HepG2 (cell line): ENCODE measurements at regions not wholly inside any gene's neighbourhood (a gene's known extent, or its start where the extent isn't known, plus 50 kb on each side); places are given as distances from the start of the nearest gene placed in this dataset.

ENCODE experiments used
- FLYWCH1 ChIP-seq: sonication (generic); formaldehyde crosslinking; IDR thresholded peaks from 2 replicates; pipeline ENCODE4 v1.8.1; 2023; ENCODE audit warnings: mild to moderate bottlenecking, missing genetic modification reagents
- U2AF2 ChIP-seq: fragments of 200-400 bp; formaldehyde crosslinking; IDR thresholded peaks from 2 replicates; pipeline ENCODE4 v1.6.1; 2017; ENCODE audit warnings: low read depth, mild to moderate bottlenecking, low read length
- ZNF3 ChIP-seq: IDR thresholded peaks from 2 replicates; pipeline ENCODE4 v1.7.0; 2017; ENCODE audit warnings: inconsistent platforms
- TF ChIP-seq, protein P1 (sequence below): sonication (generic); formaldehyde crosslinking; IDR thresholded peaks from 2 replicates; pipeline ENCODE4 v1.5.0; 2020; ENCODE audit warnings: mild to moderate bottlenecking, missing genetic modification reagents, moderate library complexity

DNA sequence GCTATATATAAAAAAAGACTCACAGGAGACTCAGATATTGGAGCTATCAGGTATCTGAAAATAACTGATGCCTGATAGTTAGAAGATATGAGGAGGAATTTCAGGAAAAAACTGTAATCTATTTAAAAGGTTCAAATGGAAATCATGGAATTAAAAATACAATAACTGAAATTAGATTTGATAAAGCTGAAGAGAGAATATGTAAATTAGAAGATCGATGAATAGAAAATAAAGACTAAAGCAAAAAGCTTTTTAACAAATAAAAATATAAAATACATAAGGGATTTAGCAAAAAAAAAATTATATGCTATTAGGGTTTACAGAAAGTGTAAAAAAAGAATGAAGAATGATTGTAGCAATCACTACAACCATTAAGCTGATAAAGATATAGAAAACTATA lies 679.8 kb upstream of the LMCD1 start:
- TF ChIP-seq ZNF3 (CRISPR knock-in tag) (no peak), U2AF2 (no peak), FLYWCH1 (no peak)
- TF ChIP-seq, protein P1, sequence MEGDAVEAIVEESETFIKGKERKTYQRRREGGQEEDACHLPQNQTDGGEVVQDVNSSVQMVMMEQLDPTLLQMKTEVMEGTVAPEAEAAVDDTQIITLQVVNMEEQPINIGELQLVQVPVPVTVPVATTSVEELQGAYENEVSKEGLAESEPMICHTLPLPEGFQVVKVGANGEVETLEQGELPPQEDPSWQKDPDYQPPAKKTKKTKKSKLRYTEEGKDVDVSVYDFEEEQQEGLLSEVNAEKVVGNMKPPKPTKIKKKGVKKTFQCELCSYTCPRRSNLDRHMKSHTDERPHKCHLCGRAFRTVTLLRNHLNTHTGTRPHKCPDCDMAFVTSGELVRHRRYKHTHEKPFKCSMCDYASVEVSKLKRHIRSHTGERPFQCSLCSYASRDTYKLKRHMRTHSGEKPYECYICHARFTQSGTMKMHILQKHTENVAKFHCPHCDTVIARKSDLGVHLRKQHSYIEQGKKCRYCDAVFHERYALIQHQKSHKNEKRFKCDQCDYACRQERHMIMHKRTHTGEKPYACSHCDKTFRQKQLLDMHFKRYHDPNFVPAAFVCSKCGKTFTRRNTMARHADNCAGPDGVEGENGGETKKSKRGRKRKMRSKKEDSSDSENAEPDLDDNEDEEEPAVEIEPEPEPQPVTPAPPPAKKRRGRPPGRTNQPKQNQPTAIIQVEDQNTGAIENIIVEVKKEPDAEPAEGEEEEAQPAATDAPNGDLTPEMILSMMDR (CRISPR knock-in tag) = no peak
